BE2C (cell line): ENCODE measurements at regions not wholly inside any gene's neighbourhood (a gene's known extent, or its start where the extent isn't known, plus 50 kb on each side); places are given as distances from the start of the nearest gene placed in this dataset.

Experiments
- DNase-seq: peaks from one replicate; pipeline ENCODE4 v3.0.0-alpha.2; 2020
- H3K27me3 ChIP-seq: fragments of 250-450 bp; sonication (Bioruptor Pico); 2 replicates; pipeline ENCODE4 v1.5.1; 2020; ENCODE audit warnings: mild to moderate bottlenecking
- H3K36me3 ChIP-seq: fragments of 250-450 bp; sonication (Bioruptor Pico); 2 replicates; pipeline ENCODE4 v1.5.1; 2020; ENCODE audit warnings: mild to moderate bottlenecking
- H3K4me1 ChIP-seq: fragments of 250-450 bp; sonication (Bioruptor Pico); 2 replicates; pipeline ENCODE4 v1.5.1; 2020
- H3K4me3 ChIP-seq: 2 replicates; pipeline ENCODE4 v1.5.1; 2011; ENCODE audit warnings: low read depth, low read length
- H3K9me3 ChIP-seq: fragments of 250-450 bp; sonication (Bioruptor Pico); 2 replicates; pipeline ENCODE4 v1.5.1; 2020
- CTCF ChIP-seq: IDR thresholded peaks from 2 replicates; pipeline ENCODE4 v1.5.1; 2012; ENCODE audit warnings: mild to moderate bottlenecking, low read depth, low read length

GRCh38 chr1:58925247-58925646, 141.4 kb upstream of the JUN start:
- Histone ChIP-seq H3K9me3 (no peaks in the 10 kb centered on the region), H3K4me3 (no peak overlapping the region), H3K27me3 (no peaks in the 10 kb centered on the region), H3K36me3 (no peaks in the 10 kb centered on the region), H3K4me1 (no peaks in the 10 kb centered on the region)
- TF ChIP-seq CTCF, result no peak
- no peak for DNase-seq

- DNase-seq, result no peak
- Histone ChIP-seq H3K27me3 (no peaks in the 10 kb centered on the region), H3K4me1 (no peaks in the 10 kb centered on the region), H3K36me3 (no peaks in the 10 kb centered on the region), H3K9me3 (no peaks in the 10 kb centered on the region), H3K4me3 (no peak overlapping the region)
- no peak for TF ChIP-seq CTCF
Observed at GRCh38 chr1:58926152-58926551, 142.3 kb upstream of the JUN start.

- Histone ChIP-seq H3K27me3 (no peaks in the 10 kb centered on the region), H3K4me3 (no peak overlapping the region), H3K9me3 (no peaks in the 10 kb centered on the region), H3K36me3 (no peaks in the 10 kb centered on the region), H3K4me1 (no peaks in the 10 kb centered on the region)
- no peak for DNase-seq
- no peak for TF ChIP-seq CTCF
Observed at GRCh38 chr1:58927041-58927721, 143.3 kb upstream of the JUN start.

- H3K4me1 ChIP-seq, result no peaks in the 10 kb centered on the region
- H3K36me3 ChIP-seq, result no peaks in the 10 kb centered on the region
- H3K4me3 ChIP-seq, result no peak overlapping the region
- no peaks in the 10 kb centered on the region for H3K27me3 ChIP-seq
- DNase-seq, result no peak
- TF ChIP-seq CTCF, result no peak
- H3K9me3 ChIP-seq, result no peaks in the 10 kb centered on the region
Observed at GRCh38 chr1:58927722-58928085, 143.9 kb upstream of the JUN start.

GRCh38 chr1:58928514-58928913, 144.7 kb upstream of the JUN start:
- Histone ChIP-seq H3K36me3 (no peaks in the 10 kb centered on the region), H3K4me3 (no peak overlapping the region), H3K27me3 (no peaks in the 10 kb centered on the region), H3K9me3 (no peaks in the 10 kb centered on the region), H3K4me1 (no peaks in the 10 kb centered on the region)
- no peak for TF ChIP-seq CTCF
- DNase-seq, result no peak

GRCh38 chr1:58929671-58930325, 146.0 kb upstream of the JUN start:
- H3K36me3 ChIP-seq, result no peaks in the 10 kb centered on the region
- H3K27me3 ChIP-seq, result no peaks in the 10 kb centered on the region
- no peaks in the 10 kb centered on the region for H3K9me3 ChIP-seq
- H3K4me3 ChIP-seq, result no peak overlapping the region
- no peak for DNase-seq
- TF ChIP-seq CTCF, result no peak
- no peaks in the 10 kb centered on the region for H3K4me1 ChIP-seq
